H1 (cell line): ENCODE measurements at regions not wholly inside any gene's neighbourhood (a gene's known extent, or its start where the extent isn't known, plus 50 kb on each side); places are given as distances from the start of the nearest gene placed in this dataset.
"Not testable (repeated sequence)": the region's sequence is repeated elsewhere in the genome, so short reads cannot be mapped to it uniquely, and the experiment has no call there.

ENCODE experiments used
- CTCF ChIP-seq, 3 experiments: IDR thresholded peaks; 1 replicate in 2 of 3; 2 replicates in 1 of 3; pipeline versions ENCODE4 v1.5.1 to v1.6.1; 2011; ENCODE audit warnings: low read length in 3 of 3, mild to moderate bottlenecking in 3 of 3, inconsistent platforms in 2 of 3, low read depth in 1 of 3, moderate library complexity in 1 of 3; ENCODE audit not compliant: insufficient read depth in 1 of 3; ENCODE audit errors: control extremely low read depth in 1 of 3
- NRF1 ChIP-seq: IDR thresholded peaks from 2 replicates; pipeline ENCODE4 v1.6.1; 2011; ENCODE audit warnings: mild to moderate bottlenecking, low read depth, low read length, improper control_type of control experiment
- POLR2A ChIP-seq, 2 experiments: IDR thresholded peaks; 1 replicate in 1 of 2; 2 replicates in 1 of 2; pipeline ENCODE4 v1.6.1; 2011; ENCODE audit warnings: low read depth in 2 of 2, low read length in 2 of 2, mild to moderate bottlenecking in 2 of 2; ENCODE audit errors: control extremely low read depth in 1 of 2
- POLR2AphosphoS5 ChIP-seq: IDR thresholded peaks from 2 replicates; pipeline ENCODE4 v1.6.1; 2011; ENCODE audit warnings: low read depth, low read length
- RFX5 ChIP-seq: IDR thresholded peaks from 2 replicates; pipeline ENCODE4 v1.6.1; 2011; ENCODE audit warnings: low read depth, low read length, improper control_type of control experiment, borderline replicate concordance
- YY1 ChIP-seq: IDR thresholded peaks from 2 replicates; pipeline ENCODE4 v1.6.1; 2011; ENCODE audit warnings: low read depth, mild to moderate bottlenecking, low read length

GRCh38 chr4:134079085-134079484 is 122.5 kb downstream of the PABPC4L start:
- TF ChIP-seq POLR2AphosphoS5; CTCF (IDR thresholded peaks at IDR 0.05; ENCODE audit: control extremely low read depth in 1 of 3, insufficient read depth in 1 of 3, low read depth in 1 of 3, low read length in 3 of 3); RFX5; NRF1; YY1; POLR2A (IDR thresholded peaks at IDR 0.05; ENCODE audit: control extremely low read depth in 1 of 2, low read depth in 2 of 2, low read length in 2 of 2): not testable (repeated sequence)
